ENCODE measurements at regions not wholly inside any gene's neighbourhood (a gene's known extent, or its start where the extent isn't known, plus 50 kb on each side); places are given as distances from the start of the nearest gene placed in this dataset.

DNA sequence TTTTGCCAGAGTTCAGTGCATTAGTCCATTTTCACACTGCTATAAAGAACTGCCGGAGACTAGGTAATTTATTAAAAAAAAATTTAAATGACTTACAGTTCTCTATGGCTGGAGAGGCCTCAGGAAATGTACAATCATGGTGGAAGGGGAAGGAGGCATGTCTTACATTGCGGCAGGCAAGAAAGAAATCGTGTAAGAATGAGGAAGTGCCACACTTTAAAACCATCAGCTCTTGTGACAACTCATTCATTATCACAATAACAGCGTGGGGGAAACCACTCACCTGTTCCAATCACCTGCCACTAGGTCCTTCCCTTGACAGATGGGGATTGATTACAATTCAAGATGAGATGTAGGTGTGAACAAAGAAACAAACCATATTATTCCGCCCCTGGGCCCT lies 1361.4 kb downstream of the NSUN3 start:
- POLR2A ChIA-PET: no interaction called here
- H3K27me3 Mint-ChIP-seq: no peaks in the 10 kb centered on the region

DNA sequence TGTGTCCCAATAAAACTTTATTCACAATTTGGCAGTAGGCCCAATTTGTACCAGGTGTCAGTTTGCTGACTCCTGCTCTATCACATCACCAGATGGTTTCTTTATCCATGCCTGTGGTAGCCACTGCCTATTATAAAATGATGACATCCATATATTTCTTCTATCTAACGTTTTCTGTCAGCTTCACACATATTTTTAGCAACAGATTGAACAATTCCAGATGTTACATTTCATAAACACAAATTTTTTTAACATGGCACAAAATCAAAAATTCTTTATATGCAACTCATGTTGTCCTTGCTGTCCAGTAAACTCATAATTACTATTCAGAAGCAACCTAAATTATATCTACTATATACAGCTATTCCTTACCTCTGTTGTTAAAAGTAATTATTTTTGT lies 1371.6 kb downstream of the NSUN3 start:
- Mint-ChIP-seq H3K36me3 (no peaks in the 10 kb centered on the region), H3K4me1 (ENCODE audit: low read depth) (no peaks in the 10 kb centered on the region), H3K9me3 (peaks cover 2% of the 10 kb centered on the region), H3K4me3 (no peak overlapping the region), H3K27me3 (no peaks in the 10 kb centered on the region), H3K27ac (no peak overlapping the region)
- intact Hi-C loops (cut with micrococcal nuclease): no loop called here
- POLR2A ChIA-PET: no interaction called here
- CTCF ChIA-PET: no interaction called here
- DNase-seq: no peak

More for the DNA sequence above, 1361.4 kb downstream of the NSUN3 start:
- no peaks in the 10 kb centered on the region for H3K36me3 Mint-ChIP-seq
- no peak overlapping the region for H3K27ac Mint-ChIP-seq
- no peaks in the 10 kb centered on the region for H3K4me1 Mint-ChIP-seq (ENCODE audit: low read depth)
- H3K9me3 Mint-ChIP-seq: peaks cover 2% of the 10 kb centered on the region
- no peak for DNase-seq
- intact Hi-C loops (cut with micrococcal nuclease): no loop called here
- CTCF ChIA-PET: no interaction called here
- no peak overlapping the region for H3K4me3 Mint-ChIP-seq

DNA sequence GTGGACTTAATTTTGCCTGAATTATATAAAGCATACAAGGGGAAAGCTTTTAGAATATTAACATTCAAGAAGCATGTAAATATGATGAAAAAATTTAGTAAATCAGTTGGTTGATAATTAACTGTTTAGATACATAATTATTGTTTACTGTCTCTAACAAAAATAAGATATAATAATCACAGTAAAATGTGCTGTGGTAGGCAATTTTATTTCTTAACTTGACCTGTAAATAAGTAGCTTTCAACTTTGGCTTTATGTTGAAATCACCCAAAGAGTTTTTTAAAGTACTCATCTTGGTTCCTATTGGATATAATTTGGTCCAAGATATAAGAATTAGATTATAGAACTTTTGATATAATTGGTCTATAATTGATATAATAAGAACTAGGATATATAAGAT lies 1374.5 kb downstream of the NSUN3 start:
- H3K4me3 Mint-ChIP-seq: no peak overlapping the region
- no peaks in the 10 kb centered on the region for H3K9me3 Mint-ChIP-seq
- no peak overlapping the region for H3K27ac Mint-ChIP-seq
- ChIA-PET POLR2A (no interaction called here), CTCF (interaction anchor here (0.7 kb wide), 1 partner anchor 519 kb away, joined by 3 read pairs; no protein-coding TSS in a partner anchor)
- H3K27me3 Mint-ChIP-seq: no peaks in the 10 kb centered on the region
- no peaks in the 10 kb centered on the region for H3K36me3 Mint-ChIP-seq
- intact Hi-C loops (cut with micrococcal nuclease): no loop called here
- DNase-seq: no peak
- no peaks in the 10 kb centered on the region for H3K4me1 Mint-ChIP-seq (ENCODE audit: low read depth)

- Mint-ChIP-seq H3K27ac (no peak overlapping the region), H3K4me1 (ENCODE audit: low read depth) (no peaks in the 10 kb centered on the region), H3K4me3 (no peak overlapping the region), H3K36me3 (no peaks in the 10 kb centered on the region), H3K27me3 (no peaks in the 10 kb centered on the region), H3K9me3 (no peaks in the 10 kb centered on the region)
- ChIA-PET CTCF (no interaction called here), POLR2A (no interaction called here)
- intact Hi-C loops (cut with micrococcal nuclease): no loop called here
- no peak for DNase-seq
Measured at GRCh38 chr3:95438274-95438673, 1375.4 kb downstream of the NSUN3 start.

DNA sequence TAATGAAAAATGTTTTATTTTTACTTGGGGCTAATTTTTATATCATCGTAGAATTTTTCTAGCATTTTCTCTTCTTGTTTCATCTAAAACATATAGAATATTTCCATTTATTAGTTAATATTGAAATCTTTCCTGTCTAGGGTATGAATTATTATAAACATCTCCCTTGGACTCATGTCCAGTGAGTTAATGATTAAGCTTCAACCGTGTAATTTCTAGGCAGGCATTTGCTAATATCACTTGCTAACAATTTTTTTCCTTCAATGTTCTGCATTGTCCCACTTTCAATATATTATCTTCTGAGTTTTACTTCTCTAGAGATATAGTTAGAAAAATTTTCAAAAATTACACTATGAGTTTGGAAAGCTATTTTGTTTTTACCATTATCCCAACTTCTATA lies 1371.6 kb upstream of the EPHA6 start:
- H3K9me3 Mint-ChIP-seq: no peaks in the 10 kb centered on the region
- no peaks in the 10 kb centered on the region for H3K36me3 Mint-ChIP-seq
- DNase-seq: no peak
- H3K4me3 Mint-ChIP-seq: no peak overlapping the region
- no peaks in the 10 kb centered on the region for H3K27me3 Mint-ChIP-seq
- H3K4me1 Mint-ChIP-seq (ENCODE audit: low read depth): no peaks in the 10 kb centered on the region
- intact Hi-C loops (cut with micrococcal nuclease): no loop called here
- POLR2A ChIA-PET: no interaction called here
- H3K27ac Mint-ChIP-seq: no peak overlapping the region
- CTCF ChIA-PET: no interaction called here

GRCh38 chr3:95449841-95450240 lies 1364.6 kb upstream of the EPHA6 start:
- ChIA-PET CTCF (no interaction called here), POLR2A (no interaction called here)
- no peak overlapping the region for H3K27ac Mint-ChIP-seq
- no peak overlapping the region for H3K4me3 Mint-ChIP-seq
- no peak for DNase-seq
- peaks cover 3% of the 10 kb centered on the region for H3K9me3 Mint-ChIP-seq
- H3K36me3 Mint-ChIP-seq: no peaks in the 10 kb centered on the region
- no peaks in the 10 kb centered on the region for H3K27me3 Mint-ChIP-seq
- intact Hi-C loops (cut with micrococcal nuclease): no loop called here
- no peaks in the 10 kb centered on the region for H3K4me1 Mint-ChIP-seq (ENCODE audit: low read depth)

DNA sequence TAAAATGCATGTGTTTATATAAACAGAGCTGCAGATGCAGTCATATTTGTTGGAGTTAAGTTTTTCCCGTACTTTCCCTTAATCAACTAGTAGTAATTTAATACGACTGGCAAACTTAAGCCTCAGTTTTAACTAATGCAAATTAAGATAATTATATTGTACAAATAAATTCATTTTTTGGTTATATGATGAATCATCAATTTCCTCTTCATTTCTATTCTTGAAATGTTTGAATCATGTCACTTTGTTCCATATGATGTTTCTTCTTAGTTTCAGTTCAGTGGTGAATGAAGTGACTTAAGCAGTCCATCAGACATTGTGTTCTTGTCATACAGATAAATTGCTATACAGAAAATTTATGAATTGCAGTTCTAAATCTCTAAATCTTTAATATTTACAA lies 1361.2 kb upstream of the EPHA6 start:
- no peaks in the 10 kb centered on the region for H3K36me3 Mint-ChIP-seq
- no peak overlapping the region for H3K27ac Mint-ChIP-seq
- H3K9me3 Mint-ChIP-seq: peaks cover 3% of the 10 kb centered on the region
- POLR2A ChIA-PET: no interaction called here
- H3K4me3 Mint-ChIP-seq: no peak overlapping the region
- H3K4me1 Mint-ChIP-seq (ENCODE audit: low read depth): no peaks in the 10 kb centered on the region
- no peaks in the 10 kb centered on the region for H3K27me3 Mint-ChIP-seq
- CTCF ChIA-PET: no interaction called here
- intact Hi-C loops (cut with micrococcal nuclease): no loop called here
- no peak for DNase-seq

DNA sequence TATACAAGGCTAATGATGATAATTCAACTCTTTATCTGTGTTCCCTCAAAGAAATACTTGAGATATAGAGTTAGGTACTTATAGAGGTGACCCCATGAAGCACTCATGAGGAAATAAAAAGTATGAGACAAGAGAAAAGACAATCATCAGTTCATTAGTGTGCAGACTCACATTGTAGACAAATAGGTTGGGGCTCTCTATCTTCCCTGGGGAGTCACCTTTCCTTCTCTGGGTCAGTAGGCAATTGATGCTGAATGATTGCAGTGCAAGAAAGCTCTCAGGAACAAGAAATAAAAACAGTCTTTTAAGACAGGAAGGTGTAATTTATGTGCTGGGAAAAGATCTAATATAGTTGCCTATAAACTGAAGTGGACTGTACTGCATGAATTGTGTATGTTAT lies 1357.6 kb upstream of the EPHA6 start:
- no peaks in the 10 kb centered on the region for H3K36me3 Mint-ChIP-seq
- intact Hi-C loops (cut with micrococcal nuclease): no loop called here
- DNase-seq: no peak
- H3K4me1 Mint-ChIP-seq (ENCODE audit: low read depth): no peaks in the 10 kb centered on the region
- H3K9me3 Mint-ChIP-seq: peaks cover 6% of the 10 kb centered on the region
- H3K27ac Mint-ChIP-seq: no peak overlapping the region
- H3K4me3 Mint-ChIP-seq: no peak overlapping the region
- no peaks in the 10 kb centered on the region for H3K27me3 Mint-ChIP-seq
- POLR2A ChIA-PET: no interaction called here
- CTCF ChIA-PET: no interaction called here

DNA sequence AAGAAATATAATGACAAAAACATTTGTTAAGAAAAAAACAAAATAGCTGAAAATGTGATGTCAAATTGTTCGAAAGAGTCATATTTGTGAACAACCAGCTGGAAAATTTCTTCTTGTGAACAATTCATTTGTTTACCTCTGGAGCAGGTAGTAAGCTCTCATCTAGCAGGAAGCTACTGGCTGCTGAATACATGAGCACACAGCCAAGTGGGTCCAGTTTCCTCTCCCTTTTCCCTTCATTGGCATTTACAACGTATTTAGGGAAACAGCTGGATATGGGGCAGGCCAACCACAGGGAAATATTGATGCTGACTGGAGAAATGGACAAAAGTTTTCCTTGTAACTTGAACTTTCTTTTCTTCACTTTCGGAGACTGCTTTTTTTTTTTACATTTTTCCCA lies 1354.7 kb upstream of the EPHA6 start:
- H3K4me3 Mint-ChIP-seq: no peak overlapping the region
- H3K36me3 Mint-ChIP-seq: no peaks in the 10 kb centered on the region
- intact Hi-C loops (cut with micrococcal nuclease): no loop called here
- H3K4me1 Mint-ChIP-seq (ENCODE audit: low read depth): no peaks in the 10 kb centered on the region
- H3K27ac Mint-ChIP-seq: no peak overlapping the region
- H3K27me3 Mint-ChIP-seq: no peaks in the 10 kb centered on the region
- ChIA-PET POLR2A (no interaction called here), CTCF (no interaction called here)
- H3K9me3 Mint-ChIP-seq: peaks cover 8% of the 10 kb centered on the region
- no peak for DNase-seq

GRCh38 chr3:95460274-95460673 lies 1354.1 kb upstream of the EPHA6 start:
- DNase-seq: no peak
- Mint-ChIP-seq H3K27ac (no peak overlapping the region), H3K4me1 (ENCODE audit: low read depth) (no peaks in the 10 kb centered on the region), H3K36me3 (no peaks in the 10 kb centered on the region), H3K9me3 (peaks cover 8% of the 10 kb centered on the region), H3K4me3 (no peak overlapping the region), H3K27me3 (no peaks in the 10 kb centered on the region)
- ChIA-PET POLR2A (no interaction called here), CTCF (no interaction called here)
- intact Hi-C loops (cut with micrococcal nuclease): no loop called here

DNA sequence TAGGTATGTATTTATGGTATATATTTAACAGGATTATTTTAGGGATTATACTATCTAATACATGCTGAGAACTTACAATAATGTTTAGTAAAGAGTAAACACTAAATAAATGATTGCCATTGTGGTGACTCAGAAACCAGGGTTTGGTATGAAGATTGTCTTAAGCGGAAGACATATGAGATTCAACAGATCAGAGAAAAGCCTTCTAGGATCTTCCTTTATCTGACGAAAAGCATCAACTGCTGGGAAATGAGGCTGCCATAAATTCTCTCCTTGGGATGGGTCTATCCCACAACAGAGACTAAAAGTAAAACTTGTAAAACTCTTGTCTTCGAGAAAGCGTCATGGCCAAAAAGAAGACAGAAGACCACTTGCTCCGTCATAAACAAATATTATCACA lies 1352.2 kb upstream of the EPHA6 start:
- H3K4me3 Mint-ChIP-seq: no peak overlapping the region
- H3K36me3 Mint-ChIP-seq: no peaks in the 10 kb centered on the region
- no peaks in the 10 kb centered on the region for H3K27me3 Mint-ChIP-seq
- ChIA-PET CTCF (no interaction called here), POLR2A (no interaction called here)
- no peaks in the 10 kb centered on the region for H3K4me1 Mint-ChIP-seq (ENCODE audit: low read depth)
- intact Hi-C loops (cut with micrococcal nuclease): no loop called here
- H3K9me3 Mint-ChIP-seq: peaks cover 9% of the 10 kb centered on the region
- no peak overlapping the region for H3K27ac Mint-ChIP-seq
- DNase-seq: no peak

GRCh38 chr3:95464346-95464745 lies 1350.0 kb upstream of the EPHA6 start:
- Mint-ChIP-seq H3K9me3 (peaks cover 9% of the 10 kb centered on the region), H3K36me3 (no peaks in the 10 kb centered on the region), H3K27ac (no peak overlapping the region), H3K27me3 (no peaks in the 10 kb centered on the region), H3K4me1 (ENCODE audit: low read depth) (no peaks in the 10 kb centered on the region), H3K4me3 (no peak overlapping the region)
- ChIA-PET POLR2A (no interaction called here), CTCF (no interaction called here)
- intact Hi-C loops (cut with micrococcal nuclease): no loop called here
- DNase-seq: no peak

- Mint-ChIP-seq H3K36me3 (no peaks in the 10 kb centered on the region), H3K27ac (no peak overlapping the region), H3K4me3 (no peak overlapping the region), H3K27me3 (no peaks in the 10 kb centered on the region), H3K4me1 (ENCODE audit: low read depth) (no peaks in the 10 kb centered on the region), H3K9me3 (peaks cover 3% of the 10 kb centered on the region)
- intact Hi-C loops (cut with micrococcal nuclease): no loop called here
- DNase-seq: no peak
- CTCF ChIA-PET: no interaction called here
- POLR2A ChIA-PET: no interaction called here
Measured at GRCh38 chr3:95468331-95468730, 1346.1 kb upstream of the EPHA6 start.

DNA sequence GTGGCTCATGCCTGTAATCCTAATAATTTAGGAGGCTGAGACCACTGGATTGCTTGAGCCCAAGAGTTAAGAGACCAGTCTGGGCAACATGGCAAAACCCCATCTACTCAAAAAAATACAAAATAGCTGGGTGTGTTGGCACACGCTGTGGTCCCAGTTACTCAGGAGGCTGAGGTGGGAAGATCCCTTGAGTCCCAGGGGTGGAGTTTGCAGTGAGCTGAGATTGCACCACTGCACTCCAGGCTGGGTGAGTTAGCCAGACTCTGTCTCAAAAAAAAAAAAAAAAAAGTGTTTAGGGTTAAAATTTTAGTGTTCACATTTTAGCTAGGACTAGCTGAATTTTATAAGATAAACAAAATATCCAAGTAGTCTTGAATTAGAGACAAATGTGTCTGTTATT lies 1340.1 kb upstream of the EPHA6 start:
- no peak overlapping the region for H3K4me3 Mint-ChIP-seq
- H3K27me3 Mint-ChIP-seq: no peaks in the 10 kb centered on the region
- no peaks in the 10 kb centered on the region for H3K4me1 Mint-ChIP-seq (ENCODE audit: low read depth)
- POLR2A ChIA-PET: no interaction called here
- H3K36me3 Mint-ChIP-seq: no peaks in the 10 kb centered on the region
- CTCF ChIA-PET: no interaction called here
- no peaks in the 10 kb centered on the region for H3K9me3 Mint-ChIP-seq
- intact Hi-C loops (cut with micrococcal nuclease): no loop called here
- H3K27ac Mint-ChIP-seq: no peak overlapping the region
- DNase-seq: no peak
